CD4-positive, alpha-beta T cell treated with Interleukin-15 for 1 hour (primary cell): ENCODE measurements at regions not wholly inside any gene's neighbourhood (a gene's known extent, or its start where the extent isn't known, plus 50 kb on each side); places are given as distances from the start of the nearest gene placed in this dataset.
"Not testable (repeated sequence)": the region's sequence is repeated elsewhere in the genome, so short reads cannot be mapped to it uniquely, and the experiment has no call there.

Experiments
- DNase-seq: peaks from one replicate; pipeline ENCODE4 v3.0.0-alpha.2; 2020

DNA sequence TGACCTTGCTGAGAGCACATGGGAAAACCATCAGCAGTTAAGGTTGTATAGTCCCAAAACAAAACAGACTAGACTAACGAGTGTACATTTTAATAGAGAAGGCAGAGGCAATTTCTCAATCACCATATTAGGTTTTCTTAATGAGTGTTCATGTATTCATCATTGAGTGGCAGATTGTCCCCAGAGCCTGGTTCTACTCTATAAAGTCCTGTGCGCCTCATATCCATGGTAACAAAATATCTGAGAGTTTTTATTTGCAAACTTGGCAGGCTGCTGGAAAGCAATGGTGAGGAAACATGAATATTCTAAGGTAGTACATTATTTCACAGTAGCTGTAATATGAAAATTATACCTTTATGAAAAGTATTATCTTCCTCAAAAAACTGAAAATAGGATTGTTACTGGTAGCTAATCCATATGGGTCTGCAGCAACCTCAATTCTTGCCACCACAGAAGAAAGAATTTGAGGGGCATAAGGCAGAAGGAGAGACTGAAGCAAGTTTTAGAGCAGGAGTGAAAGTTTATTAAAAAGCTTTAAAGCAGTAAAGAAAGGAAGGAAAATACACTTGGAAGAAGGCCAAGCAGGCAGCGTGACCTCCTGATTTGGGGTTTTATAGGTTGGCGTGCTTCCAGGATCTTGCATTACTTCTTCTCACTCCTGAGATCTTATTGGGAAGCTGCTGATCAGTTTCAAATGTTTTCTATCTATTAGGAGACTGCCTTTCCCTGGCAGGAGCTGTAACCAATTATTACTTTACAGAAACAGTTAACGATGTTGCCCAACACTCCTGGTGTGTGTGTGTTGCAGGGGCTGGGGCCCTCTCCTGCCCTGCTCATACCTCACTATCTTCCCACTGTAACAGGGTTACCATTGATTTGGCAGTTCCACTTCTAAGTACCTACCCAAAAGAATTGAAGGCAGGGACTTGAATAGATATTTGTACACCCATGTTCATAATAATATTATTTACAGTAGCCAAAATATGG lies 154.0 kb upstream of the NUDT4 start:
- no peak for DNase-seq

DNA sequence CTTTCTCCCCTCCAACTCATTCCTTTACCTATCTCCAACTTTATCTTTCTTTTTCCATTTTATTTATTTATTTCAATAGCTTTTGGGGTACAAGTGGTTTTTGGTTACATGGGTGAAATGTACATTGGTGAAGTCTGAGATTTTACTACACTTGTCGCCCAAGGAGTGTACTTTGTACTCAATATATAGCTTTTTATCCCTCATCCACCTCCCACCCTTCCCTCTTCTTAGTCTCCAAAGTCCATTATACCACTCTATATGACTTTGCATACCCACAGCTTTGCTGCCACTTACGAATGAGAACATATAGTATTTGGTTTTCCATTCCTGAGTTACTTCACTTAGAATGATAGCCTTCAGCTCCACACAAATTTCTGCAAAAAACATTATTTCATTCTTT lies 152.6 kb upstream of the NUDT4 start:
- no peak for DNase-seq

DNA sequence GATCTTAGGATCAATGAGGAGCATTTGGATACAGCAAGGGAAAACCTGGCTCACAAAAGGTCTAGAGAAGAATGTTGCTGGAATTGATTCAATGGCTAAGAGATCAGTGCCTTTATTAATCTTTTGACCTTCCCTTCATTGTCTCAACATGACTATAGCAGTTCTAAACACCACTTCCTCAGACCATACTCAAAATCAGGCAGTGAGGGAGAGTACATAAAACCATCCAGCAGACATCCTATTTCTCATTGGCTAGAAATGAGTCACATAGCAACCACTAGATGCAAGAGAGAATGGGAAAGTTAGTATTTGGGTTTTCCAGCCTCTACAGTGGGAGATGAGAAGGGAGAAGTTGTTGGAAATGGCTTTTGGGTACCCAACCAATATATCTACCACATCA lies 151.4 kb upstream of the NUDT4 start:
- no peak for DNase-seq

DNA sequence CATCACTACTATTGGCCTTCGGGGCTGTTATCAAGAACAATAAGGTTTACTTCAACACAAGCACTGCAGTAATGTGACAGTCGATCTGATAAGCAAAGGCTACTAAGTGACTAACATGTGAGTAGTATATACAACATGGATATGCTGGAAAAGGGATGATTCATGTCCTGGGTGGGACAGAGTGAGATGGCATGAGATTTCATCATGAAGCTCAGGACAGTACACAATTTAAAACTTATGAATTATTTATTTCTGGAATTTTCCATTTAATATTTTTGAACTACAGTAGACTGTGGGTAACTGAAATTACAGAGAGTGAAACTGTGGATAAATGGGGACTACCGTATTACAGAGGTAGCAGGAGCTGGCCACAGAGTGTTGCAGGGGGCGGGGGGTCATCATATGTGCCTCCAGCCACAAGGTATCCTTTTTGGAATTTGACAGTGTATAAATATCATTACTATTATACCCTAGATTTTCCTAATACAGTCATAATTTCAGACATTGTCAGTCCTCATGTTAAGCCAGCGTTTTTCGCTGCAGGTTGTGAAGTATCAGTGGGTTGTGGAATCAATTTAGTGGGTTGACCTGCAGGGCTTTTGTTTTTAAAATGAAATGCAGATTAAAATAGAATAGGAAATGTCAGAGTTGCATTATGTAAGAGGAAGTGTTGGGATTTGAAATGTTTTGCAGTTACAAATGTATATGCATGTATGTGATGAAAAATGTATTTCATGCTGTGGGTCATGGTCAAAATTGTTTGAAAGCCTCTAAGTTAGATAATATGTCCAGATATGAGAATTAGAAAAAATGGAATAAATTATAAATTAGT lies 148.0 kb upstream of the NUDT4 start:
- no peak for DNase-seq

DNA sequence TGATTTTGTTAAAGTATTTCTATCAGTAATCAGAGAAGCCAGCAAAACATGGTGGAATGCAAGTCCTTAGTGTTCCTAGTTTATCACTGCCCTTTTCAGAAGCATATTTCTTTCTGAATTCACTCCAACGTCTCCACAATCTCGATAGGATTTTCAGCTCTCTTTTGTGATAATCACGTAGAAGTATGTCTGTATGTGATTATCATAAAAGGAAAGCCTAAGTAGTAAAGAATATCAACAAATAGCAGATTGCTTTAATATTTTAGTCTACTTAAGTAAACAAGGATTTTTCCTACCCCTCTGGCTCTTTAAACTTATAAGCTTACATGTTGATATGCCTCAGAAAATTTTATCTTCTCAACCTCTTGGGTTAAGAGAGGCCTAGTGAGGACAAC lies 147.4 kb upstream of the NUDT4 start:
- DNase-seq, result no peak

DNA sequence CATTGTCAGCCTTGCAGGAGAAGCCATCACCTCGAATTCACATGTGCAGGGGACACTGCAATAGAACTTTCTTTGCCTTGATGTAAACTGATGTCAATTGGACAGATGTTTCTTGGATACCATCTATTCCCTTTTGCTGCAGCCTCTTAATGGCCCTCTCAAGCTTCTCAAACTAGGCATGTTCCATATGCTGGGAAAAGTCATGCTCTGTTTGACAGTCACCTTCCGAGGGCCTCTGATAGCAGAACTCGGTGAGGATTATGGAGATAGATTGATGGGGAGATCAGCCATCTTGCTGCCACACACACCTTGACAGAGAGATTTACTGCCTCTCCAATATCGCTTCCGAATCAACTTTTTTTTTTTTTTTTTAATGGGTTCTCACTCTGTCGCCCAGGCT lies 145.8 kb upstream of the NUDT4 start:
- DNase-seq, result no peak

DNA sequence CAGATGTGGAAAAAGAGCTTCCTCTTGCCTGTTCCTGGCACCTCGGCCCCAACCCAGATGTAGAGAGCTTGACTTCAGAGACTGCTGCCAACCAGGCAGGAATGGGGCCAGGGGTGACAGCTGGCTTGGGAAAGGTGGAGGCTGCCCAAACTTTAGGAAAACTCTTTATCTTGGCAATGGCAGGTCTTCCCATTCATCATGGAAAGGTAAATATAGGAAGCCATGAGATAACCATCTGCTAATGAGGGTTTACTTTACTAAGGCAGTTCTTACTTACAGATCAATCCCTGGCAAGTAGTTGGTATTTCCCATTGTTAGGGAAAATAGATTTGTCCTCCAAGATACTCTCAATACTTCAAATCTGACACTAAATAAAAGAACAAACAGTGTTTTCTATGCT lies 143.1 kb upstream of the NUDT4 start:
- no peak for DNase-seq

DNA sequence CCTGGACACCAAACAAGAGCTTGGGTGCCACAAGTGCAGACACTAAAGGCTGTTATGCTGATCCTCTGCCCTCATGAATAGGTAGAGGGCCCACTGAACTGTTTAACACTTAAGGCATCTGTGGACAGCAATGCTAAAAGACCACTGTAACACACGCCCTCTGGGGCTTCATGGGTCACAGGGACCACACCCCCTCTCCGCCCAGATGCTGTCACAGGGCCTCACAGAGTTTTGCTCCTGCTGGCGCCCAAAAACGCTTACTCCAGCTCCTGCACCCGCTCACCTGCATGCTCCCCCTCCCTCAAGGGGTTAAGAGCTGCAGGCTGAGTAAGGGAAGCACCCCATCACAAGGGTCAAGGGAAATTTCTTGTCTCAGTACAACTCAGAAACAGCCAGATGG lies 141.8 kb upstream of the NUDT4 start:
- DNase-seq, result no peak

DNA sequence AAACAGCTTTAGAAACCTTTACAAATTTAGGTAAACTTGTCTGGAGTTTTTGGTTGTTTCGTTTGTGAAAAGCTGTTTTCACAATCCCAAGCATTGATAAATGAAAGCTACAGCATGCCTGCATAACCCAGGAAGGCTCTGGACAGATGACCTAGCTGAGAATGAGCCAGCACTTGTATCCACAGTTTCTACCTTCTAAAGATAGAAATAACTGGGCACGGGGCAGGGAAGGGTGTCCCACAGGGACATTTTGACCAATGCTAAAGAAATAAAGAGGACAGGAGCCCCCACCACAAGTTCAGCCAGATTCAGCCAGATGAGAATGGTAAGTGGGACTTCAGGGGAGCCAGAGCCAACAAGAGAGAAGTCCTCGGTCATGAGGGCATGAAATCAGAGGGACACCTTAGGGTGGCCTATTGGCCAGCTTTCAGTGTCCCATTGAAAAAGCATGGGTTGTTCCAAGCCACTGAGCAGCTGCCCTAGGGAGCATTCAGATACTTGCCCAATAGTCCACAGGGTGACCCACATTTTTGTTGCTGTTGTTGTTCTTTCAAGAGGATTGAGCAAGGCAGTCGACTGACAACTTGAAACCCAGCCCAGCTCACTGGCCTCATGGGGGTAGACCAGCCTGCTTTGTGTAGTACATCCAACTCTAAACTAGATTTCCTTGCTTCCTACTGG lies 140.3 kb upstream of the NUDT4 start:
- DNase-seq, result no peak

DNA sequence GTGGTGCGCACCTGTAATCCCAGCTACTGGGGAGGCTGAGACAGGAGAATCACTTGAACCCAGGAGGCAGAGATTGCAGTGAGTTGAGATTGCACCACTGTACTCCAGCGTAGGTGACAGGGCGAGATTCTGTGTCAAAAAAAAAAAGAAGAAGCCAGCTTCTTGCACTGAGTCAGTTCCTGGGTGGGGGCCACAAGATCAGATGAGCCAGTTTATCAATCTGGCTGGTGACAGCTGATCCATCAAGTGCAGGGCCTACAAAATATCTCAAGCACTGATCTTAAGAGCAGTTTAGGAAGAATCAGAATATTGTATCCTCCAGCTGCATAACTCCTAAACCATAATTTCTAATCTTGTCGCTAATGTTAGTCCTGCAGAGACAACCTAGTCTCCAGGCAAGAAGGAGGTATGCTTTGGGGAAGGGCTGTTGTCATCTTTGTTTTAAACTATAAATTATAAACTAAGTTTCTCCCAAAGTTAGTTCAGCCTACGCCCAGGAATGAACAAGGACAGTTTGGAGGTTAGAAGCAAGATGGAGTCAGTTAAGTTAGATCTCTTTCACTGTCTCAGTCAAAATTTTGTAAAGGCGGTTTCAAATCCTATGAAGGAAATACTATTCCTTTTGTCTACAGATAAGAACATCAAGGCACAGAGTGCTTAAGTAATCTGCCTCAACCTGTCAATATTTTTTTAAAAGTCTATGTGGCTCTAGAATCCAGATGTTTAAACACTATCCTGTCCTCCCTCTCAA lies 139.0 kb upstream of the NUDT4 start:
- not testable (repeated sequence) for DNase-seq

DNA sequence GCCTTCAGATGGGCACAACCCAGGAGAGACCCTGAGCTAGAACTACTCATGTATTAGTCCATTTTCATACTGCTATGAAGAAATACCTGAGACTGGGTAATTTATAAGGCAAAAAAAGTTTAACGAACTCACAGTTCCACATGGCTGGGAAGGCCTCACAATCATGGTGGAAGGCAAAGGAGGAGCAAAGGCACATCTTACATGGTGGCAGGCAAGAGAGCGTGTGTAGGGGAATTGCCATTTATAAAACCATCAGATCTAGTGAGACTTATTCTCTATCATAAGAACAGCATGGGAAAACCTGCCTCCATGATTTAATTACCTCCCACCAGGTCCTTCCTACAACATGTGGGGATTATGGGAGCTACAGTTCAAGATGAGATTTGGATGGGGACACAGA lies 137.9 kb upstream of the NUDT4 start:
- DNase-seq, result not testable (repeated sequence)

DNA sequence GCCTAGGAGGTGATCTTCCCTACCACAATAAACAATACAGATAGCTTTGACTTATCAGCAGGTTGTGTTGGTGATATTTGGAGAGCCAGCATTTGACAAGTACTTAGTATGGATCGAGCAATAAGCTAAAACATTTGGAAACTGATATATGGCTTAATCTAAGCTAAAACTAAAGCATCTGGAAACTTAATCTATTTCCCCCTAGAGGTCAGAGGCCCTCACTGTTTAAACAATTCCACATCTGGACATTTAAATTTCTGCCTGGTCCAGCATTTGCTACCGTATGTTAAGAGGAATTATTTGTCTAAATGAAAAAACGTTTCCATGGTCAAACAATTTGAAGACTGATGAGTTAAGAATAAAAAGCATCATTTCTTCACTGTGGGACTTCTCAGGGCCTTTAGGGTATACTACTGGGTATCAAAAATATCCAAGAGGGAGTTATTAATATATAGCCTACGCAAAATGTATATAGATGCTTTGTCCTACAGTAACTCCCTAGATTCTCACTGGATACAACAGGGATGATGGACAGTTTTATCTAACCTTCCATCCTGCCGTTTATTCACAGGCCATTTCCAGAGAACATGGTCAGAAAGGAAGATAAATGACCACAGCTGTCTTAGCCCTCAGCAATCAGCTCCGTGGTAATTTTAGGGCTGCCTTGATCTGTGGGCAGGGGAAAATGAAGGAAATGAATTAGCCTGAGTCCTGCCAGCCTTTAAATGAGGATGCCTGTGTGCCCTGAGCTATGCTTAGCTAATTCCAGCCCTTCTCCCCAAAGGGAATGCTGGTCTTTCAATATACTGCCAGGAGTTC lies 135.4 kb upstream of the NUDT4 start:
- DNase-seq, result no peak

DNA sequence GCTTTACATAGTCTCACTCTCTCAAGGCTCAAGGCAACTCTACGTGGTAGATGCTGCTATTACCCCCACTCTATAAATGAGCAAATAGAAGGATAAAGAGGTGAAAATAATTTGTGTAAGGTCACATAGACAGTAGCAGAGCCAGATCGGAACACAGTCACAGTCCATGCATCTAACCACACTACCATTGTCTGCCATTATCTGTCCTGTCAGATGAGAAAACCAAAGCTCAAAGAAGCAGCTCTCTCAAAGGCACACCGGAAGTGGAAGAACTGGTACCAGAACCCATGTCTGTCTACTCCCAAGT lies 134.4 kb upstream of the NUDT4 start:
- DNase-seq, result no peak

DNA sequence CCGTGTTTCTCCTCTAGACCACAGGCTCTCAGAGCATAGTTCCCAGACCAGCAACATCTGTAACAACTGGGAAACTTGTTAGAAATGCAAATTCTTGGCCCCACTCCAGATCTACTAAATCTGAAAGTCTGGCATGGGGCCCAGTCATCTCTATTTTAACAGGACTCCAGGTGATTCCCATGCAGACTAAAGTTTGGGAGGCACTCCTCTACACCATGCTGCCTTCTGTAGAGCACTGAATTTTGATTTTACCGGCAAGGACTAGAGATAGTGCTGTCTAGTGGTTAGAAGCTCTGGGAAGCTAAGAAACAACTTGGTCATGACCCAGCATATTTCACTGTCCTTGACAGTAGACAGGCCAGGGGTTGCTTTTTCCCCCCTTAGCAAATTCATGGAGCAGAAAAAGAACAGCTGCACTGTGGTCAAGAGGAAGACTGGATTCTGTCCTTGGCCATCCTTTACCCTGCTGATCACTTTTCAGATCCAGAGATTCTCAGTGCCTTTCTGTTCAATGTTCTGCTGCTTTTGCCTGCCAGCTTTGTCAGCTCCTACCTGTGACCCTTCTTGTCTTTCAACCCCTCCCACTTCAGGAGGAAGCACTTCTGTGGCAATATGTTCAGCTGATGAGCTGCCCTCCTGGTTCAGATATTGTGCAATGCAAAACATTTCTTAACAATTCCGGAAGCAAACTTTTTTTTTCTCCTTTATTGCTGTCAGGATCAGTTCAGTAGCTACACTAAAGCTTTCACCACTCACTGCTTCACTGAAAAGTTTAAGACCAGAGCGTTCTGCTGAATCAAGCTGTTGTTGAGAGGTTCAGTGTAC lies 133.8 kb upstream of the NUDT4 start:
- peak; percentile 38 for DNase-seq

DNA sequence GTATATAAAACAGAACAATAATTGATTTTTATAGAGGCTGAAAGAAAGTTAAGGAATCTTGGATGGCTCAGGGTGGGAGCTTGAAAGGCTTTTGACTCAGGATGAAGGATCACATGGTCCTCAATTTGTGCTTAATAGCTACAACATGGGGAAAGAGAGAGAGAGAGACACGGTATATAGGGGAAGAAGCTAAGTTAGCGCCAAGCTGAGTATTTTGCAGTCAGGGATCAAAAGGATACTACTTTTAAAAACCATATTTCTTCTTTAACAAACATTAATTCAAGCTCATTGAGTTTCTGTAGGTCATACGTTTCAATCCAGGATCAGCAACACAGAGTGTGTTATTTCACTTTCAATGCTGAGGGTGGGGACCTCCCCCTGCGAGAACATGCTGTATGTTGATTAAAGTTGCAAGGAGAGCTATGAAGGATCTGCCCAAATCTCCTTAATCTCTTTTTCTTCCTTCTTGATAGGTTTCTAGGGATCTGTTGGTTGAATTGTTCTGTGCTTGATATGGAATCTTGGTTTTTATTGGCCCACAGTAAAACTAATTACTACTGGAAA lies 133.1 kb upstream of the NUDT4 start:
- DNase-seq, result no peak

DNA sequence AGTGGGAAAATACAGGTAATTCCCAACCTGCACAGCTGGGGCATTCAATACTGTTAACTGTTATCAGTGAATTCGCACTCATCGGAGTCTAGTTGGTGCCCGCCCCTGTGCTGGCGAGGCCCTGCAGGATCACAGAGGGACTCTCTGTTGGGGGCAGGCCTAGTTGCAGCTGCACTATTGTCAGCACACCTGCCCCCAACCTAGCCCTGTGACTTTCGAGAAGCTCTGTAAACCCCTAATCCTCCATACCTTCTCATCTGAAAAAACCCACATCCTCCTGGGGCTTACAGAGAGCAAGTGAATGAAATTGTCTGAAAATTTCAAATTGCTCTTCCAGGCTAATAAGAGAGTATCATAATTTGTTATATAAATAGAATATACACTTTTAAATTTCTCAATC lies 132.2 kb upstream of the NUDT4 start:
- peak; percentile 47 for DNase-seq

DNA sequence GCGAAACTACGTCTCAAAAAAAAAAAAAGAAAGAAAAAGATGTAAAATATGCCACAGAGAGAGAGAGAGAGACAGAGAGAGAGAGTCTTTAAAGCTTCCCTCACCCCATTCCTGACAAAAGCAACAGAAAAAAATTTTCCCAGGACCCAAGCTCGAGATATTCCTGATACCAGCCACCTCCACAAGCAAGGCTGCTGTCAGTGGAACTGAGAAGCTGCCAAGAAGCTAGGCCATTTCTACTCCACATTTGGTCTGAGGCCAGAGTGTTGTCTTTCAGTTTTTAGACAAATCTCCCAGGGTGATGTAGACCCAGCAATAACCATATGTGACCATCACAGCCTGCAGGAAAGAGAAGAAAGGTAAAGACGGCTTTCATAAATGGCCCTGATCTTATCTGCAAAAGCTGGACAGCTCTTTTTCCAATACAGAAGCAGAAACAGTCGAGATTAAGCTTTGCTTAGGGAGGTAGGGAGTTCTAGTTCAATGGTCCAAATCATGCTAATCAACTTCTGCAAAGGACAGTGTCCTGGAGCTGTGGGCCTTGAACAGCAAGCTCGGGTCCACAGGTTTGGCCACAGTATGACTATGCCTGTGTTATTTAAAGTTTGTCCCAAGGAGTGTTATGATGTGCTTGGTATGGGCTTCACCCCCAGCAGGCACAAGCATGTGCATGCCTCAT lies 130.3 kb upstream of the NUDT4 start:
- DNase-seq, result no peak

DNA sequence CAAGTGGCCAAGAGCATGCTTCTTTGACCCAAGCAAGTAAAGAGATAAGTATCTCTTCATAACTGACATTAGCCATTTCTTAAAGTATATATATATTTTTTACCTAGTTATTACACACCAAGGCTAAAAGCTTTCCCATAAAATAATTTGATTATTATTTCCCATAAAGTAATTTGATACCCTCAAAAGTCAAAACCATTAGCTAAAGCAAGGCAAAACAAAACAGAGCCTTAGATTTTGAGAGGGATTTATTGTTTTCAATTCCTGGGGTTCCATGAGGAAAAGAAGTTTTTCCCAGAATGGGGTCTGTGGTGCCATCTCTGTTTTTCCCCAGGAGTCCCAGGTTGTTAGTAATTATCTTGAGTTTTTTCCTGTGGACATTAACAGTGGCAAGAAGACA lies 125.5 kb upstream of the NUDT4 start:
- no peak for DNase-seq

DNA sequence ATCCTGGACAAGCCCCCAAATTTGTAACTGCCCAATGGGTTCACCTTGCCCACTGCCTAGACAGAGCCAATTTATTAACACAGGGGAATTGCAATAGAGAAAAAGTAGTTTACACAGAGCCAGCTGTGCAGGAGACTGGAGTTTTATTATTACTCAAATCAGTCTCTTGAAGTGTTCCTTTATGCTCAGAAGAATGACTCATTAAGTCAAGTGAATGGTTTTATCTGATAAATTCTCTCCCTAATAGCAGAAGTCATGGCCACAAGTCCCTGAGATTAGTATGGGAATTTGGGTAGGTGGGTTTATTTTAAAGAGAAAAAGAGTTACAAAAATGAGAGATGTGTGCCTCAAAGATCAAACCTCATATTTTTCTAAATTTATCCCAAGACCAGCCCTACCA lies 122.8 kb upstream of the NUDT4 start:
- no peak for DNase-seq
